HG03342 (cell line): ENCODE measurements at regions not wholly inside any gene's neighbourhood (a gene's known extent, or its start where the extent isn't known, plus 50 kb on each side); places are given as distances from the start of the nearest gene placed in this dataset.
"Not testable (repeated sequence)": the region's sequence is repeated elsewhere in the genome, so short reads cannot be mapped to it uniquely, and the experiment has no call there.

ENCODE experiments used
- ATAC-seq: cut with Tn5 transposase; IDR thresholded peaks from one replicate; pipeline ENCODE4 v1.9.1; 2021; ENCODE audit warnings: mild to moderate bottlenecking, moderate library complexity; ENCODE audit not compliant: unreplicated experiment

DNA sequence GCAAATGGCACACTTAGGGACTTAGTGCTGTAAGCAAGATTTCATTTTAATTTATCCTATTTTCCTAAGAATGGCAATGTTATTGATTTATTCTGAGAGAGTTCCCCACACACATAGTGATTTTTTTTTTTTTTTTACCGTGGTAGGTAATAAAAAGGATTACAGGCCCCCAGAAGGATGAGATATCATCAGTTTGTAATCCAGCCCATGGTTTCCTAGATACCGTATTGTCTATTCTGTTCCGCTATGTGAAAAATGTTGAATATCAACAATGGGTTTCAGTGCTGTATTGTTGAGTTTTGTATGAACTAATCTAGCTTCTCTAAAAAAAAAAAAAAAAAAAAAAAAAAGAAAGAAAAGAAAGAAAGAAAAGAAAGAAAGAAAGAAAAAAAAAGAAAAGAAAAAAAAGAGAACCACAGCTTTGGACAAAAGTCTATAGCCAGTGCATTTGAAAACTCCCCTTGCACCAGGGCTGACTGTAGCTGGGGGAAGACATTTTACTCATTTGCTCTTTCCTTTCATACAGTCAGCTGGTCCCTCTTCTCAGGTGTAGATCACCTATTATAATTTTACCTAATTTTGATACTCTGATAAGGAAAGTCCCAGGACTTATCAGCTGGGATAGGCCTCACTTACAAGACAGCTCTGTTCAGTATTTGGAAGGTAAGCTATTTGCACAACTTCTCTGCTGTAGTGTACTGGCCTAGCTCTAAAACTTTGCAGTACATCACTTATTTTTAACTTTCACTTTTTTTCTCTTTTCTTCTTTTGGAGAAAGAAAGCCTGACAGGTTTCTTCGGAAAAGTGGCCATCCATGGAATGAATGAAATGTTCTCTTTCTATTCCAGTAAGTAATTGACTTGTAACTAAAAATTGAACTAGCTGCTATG lies 101.4 kb upstream of the SOX2 start:
- no peak for ATAC-seq

DNA sequence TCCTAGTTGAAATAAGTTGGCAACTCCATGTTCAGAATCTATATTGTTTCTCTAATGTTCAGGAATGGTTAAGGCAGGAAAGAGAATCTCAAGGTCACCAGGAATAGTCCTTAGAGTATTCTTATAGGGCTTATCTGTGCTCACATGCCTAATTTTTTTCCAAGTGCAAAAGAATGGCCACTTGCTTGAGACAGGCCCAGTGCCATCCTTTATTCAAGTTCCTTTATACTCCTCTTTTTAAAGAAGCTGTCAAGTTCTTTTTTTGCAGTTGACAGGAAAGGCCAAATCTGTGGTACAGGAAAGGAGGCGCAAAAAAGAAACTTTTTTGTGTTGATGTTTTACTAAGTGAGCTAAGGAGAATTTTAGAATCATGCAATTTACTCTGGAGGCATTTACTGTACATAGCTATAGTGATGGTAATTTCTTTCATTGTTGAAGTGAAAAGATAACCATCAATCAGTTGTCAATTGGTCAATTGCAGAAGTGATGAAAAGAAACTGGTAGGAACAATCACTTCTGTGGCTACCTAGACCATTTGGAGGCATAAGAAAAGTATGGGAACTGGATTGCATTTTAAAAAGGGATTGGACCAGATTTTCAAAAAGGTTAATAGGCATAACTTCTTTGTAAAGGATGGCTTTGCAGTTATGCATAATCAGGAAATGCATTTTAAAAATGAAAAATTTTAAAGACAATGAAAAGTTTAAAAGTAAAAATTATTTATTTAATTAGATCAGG lies 102.5 kb upstream of the SOX2 start:
- no peak for ATAC-seq

GRCh38 chr3:181604267-181604666 lies 107.5 kb upstream of the SOX2 start:
- ATAC-seq = no peak

- ATAC-seq = no peak
These were observed 115.6 kb upstream of the SOX2 start for GRCh38 chr3:181596126-181596525.

- not testable (repeated sequence) for ATAC-seq
These were observed 120.8 kb upstream of the SOX2 start for GRCh38 chr3:181590939-181591338.

- ATAC-seq = no peak
These were observed 129.1 kb upstream of the SOX2 start for GRCh38 chr3:181582619-181583018.

DNA sequence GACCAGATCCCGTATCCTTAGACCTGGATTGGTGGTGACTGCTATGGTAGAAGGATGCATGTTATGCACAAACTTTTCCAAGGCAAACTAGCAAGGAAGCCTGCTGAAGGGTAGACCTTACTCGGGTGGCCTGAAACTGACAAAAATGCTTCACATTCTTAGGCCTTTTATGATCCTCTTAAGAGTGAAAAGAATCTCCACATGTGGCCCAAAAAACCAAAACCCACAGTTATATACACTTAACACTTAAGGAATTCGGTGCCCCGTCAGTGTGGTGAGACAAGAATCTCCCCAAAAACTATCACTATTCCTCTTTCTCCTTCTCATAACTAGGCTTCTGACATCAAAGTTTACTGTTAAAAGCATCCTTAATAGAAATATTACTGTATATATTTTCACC lies 130.1 kb upstream of the SOX2 start:
- ATAC-seq = no peak

GRCh38 chr3:181578743-181579142 lies 133.0 kb upstream of the SOX2 start:
- ATAC-seq = no peak

- ATAC-seq = no peak
These were observed 139.3 kb upstream of the SOX2 start for GRCh38 chr3:181572432-181572831.

GRCh38 chr3:181570472-181570871 lies 141.3 kb upstream of the SOX2 start:
- no peak for ATAC-seq

DNA sequence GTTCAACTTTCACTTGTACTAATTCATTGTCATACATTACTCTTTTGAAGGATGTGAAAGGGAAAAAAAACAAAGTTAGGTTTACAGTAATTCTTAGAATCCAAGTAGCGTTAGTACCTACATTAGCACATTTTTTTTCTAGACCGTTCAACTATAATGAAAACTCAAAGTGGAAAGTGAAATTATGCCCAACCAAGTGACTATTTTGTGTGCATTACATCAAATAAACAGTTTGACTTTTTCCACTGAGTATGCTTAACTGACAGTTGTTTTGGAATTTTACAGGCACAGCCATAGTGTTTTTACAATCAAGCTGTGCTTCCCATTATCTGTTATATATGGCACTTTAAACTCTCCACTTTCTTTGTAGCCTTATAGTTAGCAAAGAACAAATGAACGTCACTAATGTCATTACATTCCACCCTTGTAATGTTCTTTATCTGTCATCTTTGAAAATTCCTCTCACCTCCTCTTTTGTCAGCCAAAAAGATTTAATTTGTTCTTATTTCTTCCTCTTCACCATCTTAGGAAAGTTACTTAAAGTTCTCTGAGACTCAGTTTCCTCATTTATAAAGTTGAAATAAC lies 142.3 kb upstream of the SOX2 start:
- ATAC-seq = no peak

DNA sequence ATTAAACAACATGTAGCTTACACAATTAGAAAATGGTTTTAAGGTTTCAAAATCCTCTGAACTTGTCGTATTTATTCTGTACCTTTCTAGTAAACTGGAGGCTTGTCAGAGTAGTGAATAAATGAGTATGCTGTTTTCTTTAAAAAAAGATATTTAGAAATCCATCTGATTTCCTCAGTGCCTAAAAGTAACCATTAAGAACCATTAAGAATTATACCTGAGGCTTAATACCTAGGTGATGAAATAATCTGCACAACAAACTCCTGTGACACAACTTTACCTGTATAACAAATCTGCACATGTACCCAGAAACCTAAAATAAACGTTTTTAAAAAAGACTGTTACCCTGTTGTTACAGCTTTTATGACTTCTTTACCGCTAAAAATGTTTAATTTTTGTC lies 143.0 kb upstream of the SOX2 start:
- ATAC-seq = no peak

- ATAC-seq = no peak
These were observed 143.5 kb upstream of the SOX2 start for GRCh38 chr3:181568248-181568647.

DNA sequence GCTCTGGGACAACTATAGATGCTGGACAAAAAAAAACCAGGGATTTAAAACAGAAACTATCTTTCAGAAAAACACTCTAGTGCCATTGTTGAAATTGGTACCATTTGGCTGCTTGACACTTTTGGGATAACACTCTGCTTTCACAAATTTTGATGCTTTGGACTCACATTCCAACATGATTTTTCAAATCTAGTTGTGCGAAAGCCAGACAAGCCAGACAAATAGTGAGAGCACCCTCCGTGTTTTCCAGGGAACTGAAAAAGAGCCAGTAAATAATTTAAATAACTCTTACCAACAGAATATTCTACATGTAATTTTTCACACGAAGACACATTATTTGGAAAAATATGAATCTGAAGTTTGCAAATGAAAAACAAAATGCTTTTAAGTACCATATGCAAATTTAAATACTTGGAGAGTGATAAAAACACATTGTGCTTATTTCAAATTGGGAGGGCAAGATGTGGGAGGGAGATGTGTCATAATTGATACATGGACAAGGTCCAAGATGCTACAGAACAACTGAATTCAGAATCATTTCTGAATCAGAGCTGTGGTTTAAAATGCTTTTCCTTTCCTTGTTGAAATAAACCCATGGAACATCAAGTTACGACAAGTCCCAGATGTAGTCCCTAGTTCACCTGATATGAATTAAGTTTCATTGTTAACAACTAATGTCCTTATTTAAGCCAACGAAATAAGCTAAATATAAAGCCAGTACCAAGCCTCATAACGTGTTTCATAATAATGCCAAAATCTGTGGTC lies 144.2 kb upstream of the SOX2 start:
- ATAC-seq = no peak

DNA sequence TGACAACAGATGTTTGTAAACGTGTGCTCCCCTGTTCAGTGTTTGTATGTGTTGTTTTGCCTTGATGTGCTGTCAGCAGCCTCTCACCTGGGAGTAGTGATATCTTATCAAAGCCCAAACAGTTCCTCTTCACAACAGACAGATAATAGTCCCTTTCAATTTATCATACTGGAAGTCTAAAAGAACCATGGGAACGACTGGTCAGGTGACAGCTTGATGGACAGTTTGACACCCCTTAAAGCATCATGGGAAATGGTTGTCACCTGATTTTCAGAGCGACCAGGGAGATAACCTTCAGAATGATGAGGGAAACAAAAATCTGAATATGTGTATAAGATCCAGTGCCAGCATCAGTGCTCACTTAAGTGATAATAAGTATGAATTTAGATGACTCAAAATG lies 146.3 kb upstream of the SOX2 start:
- no peak for ATAC-seq

GRCh38 chr3:181564222-181564621 lies 147.5 kb upstream of the SOX2 start:
- no peak for ATAC-seq

- ATAC-seq = no peak
These were observed 150.3 kb upstream of the SOX2 start for GRCh38 chr3:181561139-181562031.

DNA sequence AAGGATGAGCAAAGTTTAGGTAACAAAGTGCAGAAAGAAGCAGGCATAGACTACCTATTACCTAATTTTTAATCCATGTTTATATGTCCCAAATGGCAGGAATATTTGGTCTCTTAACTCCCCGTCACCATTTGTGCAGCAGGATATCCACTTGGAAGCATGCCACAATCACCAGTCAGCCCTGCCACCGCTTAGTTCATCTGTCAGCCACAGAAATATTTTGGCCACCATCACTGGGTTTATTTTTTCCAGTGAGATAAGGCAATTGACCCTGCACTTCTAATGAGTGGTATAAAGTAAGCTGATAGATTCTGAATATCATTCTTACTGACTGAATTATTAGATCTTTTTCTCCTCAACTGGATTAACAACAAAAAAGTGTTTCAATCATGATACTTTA lies 152.9 kb upstream of the SOX2 start:
- ATAC-seq = no peak

DNA sequence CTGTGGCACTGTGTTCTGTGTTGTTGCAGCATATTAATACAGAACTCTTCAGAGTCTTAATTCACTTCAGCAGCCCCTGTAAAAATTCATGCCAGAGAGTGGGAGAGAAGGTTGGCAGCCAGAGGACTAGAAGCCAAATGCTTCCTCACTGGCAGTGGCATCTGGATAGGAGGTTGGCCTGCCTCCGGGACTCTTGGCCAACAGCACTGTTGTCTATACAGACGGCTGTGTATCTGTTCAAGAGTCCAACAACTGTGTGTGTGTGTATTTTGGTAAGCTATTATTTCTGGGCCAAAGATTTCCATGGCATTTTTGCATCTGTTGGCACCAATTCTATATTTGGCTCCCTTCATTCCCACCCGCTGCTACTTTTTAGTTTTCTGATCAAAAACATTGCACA lies 156.0 kb upstream of the SOX2 start:
- ATAC-seq = no peak

GRCh38 chr3:181554233-181554765 lies 157.4 kb upstream of the SOX2 start:
- no peak for ATAC-seq
